SK-N-SH (cell line): ENCODE measurements at regions not wholly inside any gene's neighbourhood (a gene's known extent, or its start where the extent isn't known, plus 50 kb on each side); places are given as distances from the start of the nearest gene placed in this dataset.

Source experiments
- CTCF ChIA-PET: fragments of 300-600, 350-600 bp; formaldehyde crosslinking; extraction: SDS; loops from one replicate; lab custom pipeline; 2021; lab: Yijun Ruan, JAX
- POLR2A ChIA-PET: fragments of 350-600 bp; sonication (Branson Sonifier 250); formaldehyde crosslinking; extraction: SDS; loops from one replicate; lab custom pipeline; 2020; ENCODE audit warnings: antibody characterized with exemption, inconsistent platforms; lab: Yijun Ruan, JAX
- DNase-seq: peaks from one replicate; pipeline ENCODE4 v3.0.0; 2012
- H2AFZ ChIP-seq: fragments of 200-600 bp; sonication (generic); 2 replicates; pipeline ENCODE4 v1.8.1; 2016; ENCODE audit warnings: antibody characterized with exemption, mild to moderate bottlenecking, low read depth
- H3F3A ChIP-seq: fragments of 200-600 bp; sonication (generic); replicated peaks from 2 replicates; pipeline ENCODE3; 2016; ENCODE audit warnings: antibody characterized with exemption, mild to moderate bottlenecking; ENCODE audit not compliant: insufficient read depth
- H3K27ac ChIP-seq, 2 experiments: fragments of 200-500 bp in 1 of 2; fragments of 200-600 bp in 1 of 2; sonication (Bioruptor generic) in 1 of 2; sonication (generic), shearing (Covaris generic) in 1 of 2; 2 replicates each; pipeline versions ENCODE4 v1.5.1 to v1.6.1; 2014 to 2016; ENCODE audit warnings: low read depth in 2 of 2, inconsistent platforms in 1 of 2, low read length in 1 of 2, mild to moderate bottlenecking in 1 of 2, mixed read lengths in 1 of 2
- H3K27me3 ChIP-seq: fragments of 200-600 bp; sonication (generic), shearing (Covaris generic); 2 replicates; pipeline ENCODE4 v1.6.1; 2016; ENCODE audit warnings: mixed run types; ENCODE audit not compliant: insufficient read depth
- H3K36me3 ChIP-seq, 2 experiments: fragments of 200-500 bp in 1 of 2; fragments of 200-600 bp in 1 of 2; sonication (Bioruptor generic) in 1 of 2; sonication (generic) in 1 of 2; replicated peaks in 1 of 2; 2 replicates each; pipeline versions ENCODE3 to v1.5.1; 2014 to 2016; ENCODE audit warnings: low read length in 1 of 2, mild to moderate bottlenecking in 1 of 2; ENCODE audit not compliant: insufficient read depth in 2 of 2, control insufficient read depth in 1 of 2
- H3K4me1 ChIP-seq, 2 experiments: fragments of 200-500 bp in 1 of 2; fragments of 200-600 bp in 1 of 2; sonication (Bioruptor generic) in 1 of 2; sonication (generic), shearing (Covaris generic) in 1 of 2; 2 replicates each; pipeline versions ENCODE4 v1.5.1 to v1.6.1; 2014 to 2016; ENCODE audit warnings: low read depth in 1 of 2, low read length in 1 of 2, mixed run types in 1 of 2; ENCODE audit not compliant: insufficient read depth in 2 of 2, control insufficient read depth in 1 of 2
- H3K4me2 ChIP-seq: fragments of 200-600 bp; sonication (generic), shearing (Covaris generic); 2 replicates; pipeline ENCODE4 v1.6.1; 2017; ENCODE audit warnings: mixed run types
- H3K4me3 ChIP-seq, 2 experiments: fragments of 200-500 bp in 1 of 2; fragments of 200-600 bp in 1 of 2; sonication (Bioruptor generic) in 1 of 2; sonication (generic), shearing (Covaris generic) in 1 of 2; 2 replicates each; pipeline versions ENCODE4 v1.5.1 to v1.8.1; 2014 to 2016; ENCODE audit warnings: low read depth in 2 of 2, inconsistent platforms in 1 of 2, low read length in 1 of 2, mild to moderate bottlenecking in 1 of 2, mixed read lengths in 1 of 2, moderate library complexity in 1 of 2
- H3K79me2 ChIP-seq: fragments of 200-600 bp; sonication (generic); 2 replicates; pipeline ENCODE4 v1.8.1; 2017; ENCODE audit warnings: mild to moderate bottlenecking; ENCODE audit not compliant: insufficient read depth
- H3K9ac ChIP-seq: fragments of 200-600 bp; sonication (generic); 2 replicates; pipeline ENCODE4 v1.6.1; 2017; ENCODE audit warnings: mixed run types
- H3K9me2 ChIP-seq: fragments of 200-600 bp; sonication (generic); 2 replicates; pipeline ENCODE4 v1.6.1; 2017; ENCODE audit warnings: mixed run types
- H3K9me3 ChIP-seq: fragments of 200-600 bp; sonication (generic); 2 replicates; pipeline ENCODE4 v1.6.1; 2017; ENCODE audit warnings: mixed run types, mild to moderate bottlenecking, moderate library complexity
- H4K20me1 ChIP-seq: fragments of 200-600 bp; sonication (generic); 2 replicates; pipeline ENCODE4 v1.6.1; 2017; ENCODE audit warnings: mild to moderate bottlenecking, mixed run types; ENCODE audit not compliant: insufficient read depth
- ELF1 ChIP-seq: IDR thresholded peaks from 2 replicates; pipeline ENCODE4 v1.4.0; 2012
- EP300 ChIP-seq, 2 experiments: IDR thresholded peaks; 2 replicates each; pipeline versions ENCODE4 v1.4.0 to v1.6.1; 2012; ENCODE audit warnings: borderline replicate concordance in 1 of 2, low read depth in 1 of 2, low read length in 1 of 2
- EZH2phosphoT487 ChIP-seq: fragments of 200-600 bp; sonication (generic); IDR thresholded peaks from 2 replicates; pipeline ENCODE4 v1.6.1; 2017; ENCODE audit warnings: low read depth, mixed run types, mild to moderate bottlenecking, antibody characterized with exemption, moderate library complexity, borderline replicate concordance
- FOSL2 ChIP-seq: IDR thresholded peaks from 2 replicates; pipeline ENCODE4 v1.4.0; 2012; ENCODE audit warnings: low read depth, mild to moderate bottlenecking, moderate library complexity, borderline replicate concordance
- GABPA ChIP-seq: IDR thresholded peaks from 2 replicates; pipeline ENCODE4 v1.4.0; 2012; ENCODE audit warnings: low read depth, mild to moderate bottlenecking
- GATA2 ChIP-seq: sonication (generic); formaldehyde crosslinking; IDR thresholded peaks from 2 replicates; pipeline ENCODE4 v1.5.0; 2020; ENCODE audit warnings: mild to moderate bottlenecking, missing genetic modification reagents
- MEF2A ChIP-seq: IDR thresholded peaks from 2 replicates; pipeline ENCODE4 v1.4.0; 2012; ENCODE audit warnings: low read depth, borderline replicate concordance
- MXI1 ChIP-seq: IDR thresholded peaks from 2 replicates; pipeline ENCODE4 v1.6.1; 2012; ENCODE audit warnings: mild to moderate bottlenecking, low read depth, low read length, improper control_type of control experiment
- NRF1 ChIP-seq: IDR thresholded peaks from 2 replicates; pipeline ENCODE4 v1.6.1; 2012; ENCODE audit warnings: low read depth, mild to moderate bottlenecking, low read length
- RFX5 ChIP-seq: IDR thresholded peaks from 2 replicates; pipeline ENCODE4 v1.6.1; 2012; ENCODE audit warnings: mild to moderate bottlenecking, improper control_type of control experiment, low read length
- SIN3A ChIP-seq: IDR thresholded peaks from 2 replicates; pipeline ENCODE4 v1.6.1; 2012; ENCODE audit warnings: low read depth, mild to moderate bottlenecking, low read length, moderate library complexity, borderline replicate concordance
- SMC3 ChIP-seq: IDR thresholded peaks from 2 replicates; pipeline ENCODE4 v1.6.1; 2012; ENCODE audit warnings: low read depth, low read length, improper control_type of control experiment
- TCF12 ChIP-seq: IDR thresholded peaks from 2 replicates; pipeline ENCODE4 v1.4.0; 2012
- TEAD4 ChIP-seq: IDR thresholded peaks from 2 replicates; pipeline ENCODE4 v1.4.0; 2012; ENCODE audit warnings: mild to moderate bottlenecking, borderline replicate concordance; ENCODE audit not compliant: insufficient read depth
- WGBS: methylation state at CpG from one replicate; pipeline ENCODE4 v1.1.6; 2017; ENCODE audit warnings: low lambda C conversion rate; 5-methylcytosine and 5-hydroxymethylcytosine counted together
- TF ChIP-seq, protein P1 (sequence below): IDR thresholded peaks from 2 replicates; pipeline ENCODE4; 2012
- TF ChIP-seq, protein P2 (sequence below): IDR thresholded peaks from 2 replicates; pipeline ENCODE4 v1.6.1; 2012; ENCODE audit warnings: mild to moderate bottlenecking, low read depth, low read length, moderate library complexity

GRCh38 chr2:222993920-222994650 lies 57.9 kb upstream of the KCNE4 start (continued):
- TF ChIP-seq, protein P1, sequence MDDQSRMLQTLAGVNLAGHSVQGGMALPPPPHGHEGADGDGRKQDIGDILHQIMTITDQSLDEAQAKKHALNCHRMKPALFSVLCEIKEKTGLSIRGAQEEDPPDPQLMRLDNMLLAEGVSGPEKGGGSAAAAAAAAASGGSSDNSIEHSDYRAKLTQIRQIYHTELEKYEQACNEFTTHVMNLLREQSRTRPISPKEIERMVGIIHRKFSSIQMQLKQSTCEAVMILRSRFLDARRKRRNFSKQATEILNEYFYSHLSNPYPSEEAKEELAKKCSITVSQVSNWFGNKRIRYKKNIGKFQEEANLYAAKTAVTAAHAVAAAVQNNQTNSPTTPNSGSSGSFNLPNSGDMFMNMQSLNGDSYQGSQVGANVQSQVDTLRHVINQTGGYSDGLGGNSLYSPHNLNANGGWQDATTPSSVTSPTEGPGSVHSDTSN = peak; percentile 82
- no peak for TF ChIP-seq RFX5
- no peak; the same call in 1 of the 2 replicates for TF ChIP-seq SMC3
- no peak for TF ChIP-seq EZH2phosphoT487
- no peak for TF ChIP-seq MEF2A
- TF ChIP-seq TCF12 = peak; percentile 98
- TF ChIP-seq GABPA = no peak
- TF ChIP-seq SIN3A = peak; percentile 86; the same call in 1 of the 2 replicates
- TF ChIP-seq ELF1 = no peak
- peak; percentile 72 for TF ChIP-seq GATA2
- TF ChIP-seq FOSL2 = peak; percentile 53; the same call in 1 of the 2 replicates
- peak; percentile 57 to 81 for TF ChIP-seq EP300 (IDR thresholded peaks at IDR 0.05; ENCODE audit: borderline replicate concordance in 1 of 2, low read depth in 1 of 2, low read length in 1 of 2)
- TF ChIP-seq MXI1 = peak; percentile 52

DNA sequence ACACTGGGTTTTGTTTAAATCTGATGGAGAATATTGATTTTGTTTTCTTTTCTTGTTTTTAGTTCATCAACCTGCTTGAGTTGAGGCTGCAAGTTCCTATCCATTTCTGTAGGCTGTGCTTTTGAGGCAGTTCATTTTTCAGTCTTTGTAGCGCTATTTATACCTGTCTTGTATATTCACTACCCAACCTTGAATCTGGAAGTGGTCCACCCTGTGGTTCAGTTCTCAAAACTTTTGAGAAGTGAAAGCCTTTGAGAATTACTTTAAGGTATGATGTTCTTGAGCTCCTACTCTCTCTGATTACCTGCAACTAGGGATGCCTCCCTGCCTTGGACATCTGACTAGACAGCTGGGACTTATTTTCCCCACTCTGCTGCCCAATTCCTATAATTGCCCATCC lies 53.5 kb upstream of the KCNE4 start:
- ChIA-PET CTCF (no interaction called here), POLR2A (no interaction called here)
- Histone ChIP-seq H3K4me3 (no peak overlapping the region), H4K20me1 (no peaks in the 10 kb centered on the region), H3K9me2 (no peaks in the 10 kb centered on the region), H3K4me1 (peaks cover 18 to 20% of the 10 kb centered on the region in 2 experiments), H3K36me3 (peaks cover 0 to 5% of the 10 kb centered on the region in 2 experiments), H2AFZ (no peak overlapping the region), H3K9me3 (peaks cover 9% of the 10 kb centered on the region; the same call in 1 of the 2 replicates), H3K27ac (no peak overlapping the region), H3K4me2 (no peak overlapping the region), H3K9ac (no peak overlapping the region), H3K79me2 (no peaks in the 10 kb centered on the region), H3K27me3 (no peaks in the 10 kb centered on the region), H3F3A (peaks cover 22% of the 10 kb centered on the region)
- 74% methylated on average over 1 of the region's 1 CpG for WGBS
- DNase-seq = no peak
- no peak for TF ChIP-seq EZH2phosphoT487
- TF ChIP-seq, protein P2, sequence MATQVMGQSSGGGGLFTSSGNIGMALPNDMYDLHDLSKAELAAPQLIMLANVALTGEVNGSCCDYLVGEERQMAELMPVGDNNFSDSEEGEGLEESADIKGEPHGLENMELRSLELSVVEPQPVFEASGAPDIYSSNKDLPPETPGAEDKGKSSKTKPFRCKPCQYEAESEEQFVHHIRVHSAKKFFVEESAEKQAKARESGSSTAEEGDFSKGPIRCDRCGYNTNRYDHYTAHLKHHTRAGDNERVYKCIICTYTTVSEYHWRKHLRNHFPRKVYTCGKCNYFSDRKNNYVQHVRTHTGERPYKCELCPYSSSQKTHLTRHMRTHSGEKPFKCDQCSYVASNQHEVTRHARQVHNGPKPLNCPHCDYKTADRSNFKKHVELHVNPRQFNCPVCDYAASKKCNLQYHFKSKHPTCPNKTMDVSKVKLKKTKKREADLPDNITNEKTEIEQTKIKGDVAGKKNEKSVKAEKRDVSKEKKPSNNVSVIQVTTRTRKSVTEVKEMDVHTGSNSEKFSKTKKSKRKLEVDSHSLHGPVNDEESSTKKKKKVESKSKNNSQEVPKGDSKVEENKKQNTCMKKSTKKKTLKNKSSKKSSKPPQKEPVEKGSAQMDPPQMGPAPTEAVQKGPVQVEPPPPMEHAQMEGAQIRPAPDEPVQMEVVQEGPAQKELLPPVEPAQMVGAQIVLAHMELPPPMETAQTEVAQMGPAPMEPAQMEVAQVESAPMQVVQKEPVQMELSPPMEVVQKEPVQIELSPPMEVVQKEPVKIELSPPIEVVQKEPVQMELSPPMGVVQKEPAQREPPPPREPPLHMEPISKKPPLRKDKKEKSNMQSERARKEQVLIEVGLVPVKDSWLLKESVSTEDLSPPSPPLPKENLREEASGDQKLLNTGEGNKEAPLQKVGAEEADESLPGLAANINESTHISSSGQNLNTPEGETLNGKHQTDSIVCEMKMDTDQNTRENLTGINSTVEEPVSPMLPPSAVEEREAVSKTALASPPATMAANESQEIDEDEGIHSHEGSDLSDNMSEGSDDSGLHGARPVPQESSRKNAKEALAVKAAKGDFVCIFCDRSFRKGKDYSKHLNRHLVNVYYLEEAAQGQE = no peak
- no peak for TF ChIP-seq NRF1
- TF ChIP-seq TEAD4 = no peak
- no peak for TF ChIP-seq FOSL2
- TF ChIP-seq SMC3 = no peak
